Tibial artery (tissue), 4 donors: ENCODE measurements at regions not wholly inside any gene's neighbourhood (a gene's known extent, or its start where the extent isn't known, plus 50 kb on each side); places are given as distances from the start of the nearest gene placed in this dataset.

Experiments
- DNase-seq, 2 donors: peaks; one replicate each; pipeline ENCODE4 v3.0.0-alpha.2; 2019
- H3K27ac ChIP-seq, 2 donors: fragments of 200-600 bp; sonication (generic) in 1 of 2; 1 replicate in 1 of 2; 2 replicates in 1 of 2; pipeline ENCODE4 v1.5.1; 2018 to 2019; ENCODE audit warnings: mild to moderate bottlenecking in 1 of 2
- H3K27me3 ChIP-seq, 2 donors: fragments of 200-600 bp; sonication (generic) in 1 of 2; one replicate each; pipeline versions ENCODE4 v1.5.1 to v1.6.0; 2016 to 2019
- H3K36me3 ChIP-seq, 3 donors: fragments of 200-600 bp; sonication (generic) in 2 of 3; one replicate each; pipeline ENCODE4 v1.5.1; 2016 to 2019; ENCODE audit warnings: mild to moderate bottlenecking in 2 of 3
- H3K4me1 ChIP-seq, 4 donors: fragments of 200-600 bp; sonication (generic) in 2 of 4; 1 replicate in 3 of 4; 2 replicates in 1 of 4; pipeline ENCODE4 v1.5.1; 2016 to 2019
- H3K4me3 ChIP-seq, 2 donors: fragments of 200-600 bp; sonication (generic) in 1 of 2; 1 replicate in 1 of 2; 2 replicates in 1 of 2; pipeline ENCODE4 v1.5.1; 2018 to 2019; ENCODE audit warnings: mild to moderate bottlenecking in 2 of 2
- H3K9me3 ChIP-seq, 3 donors: fragments of 200-600 bp; sonication (generic) in 1 of 3; one replicate each; pipeline ENCODE4 v1.5.1; 2016 to 2019
- CTCF ChIP-seq, 2 experiments: fragments of 200-600 bp in 1 of 2; fragments of 450-650 bp in 1 of 2; IDR thresholded peaks; one replicate each; pipeline ENCODE4 v1.5.1; 2017 to 2019; ENCODE audit warnings: antibody characterized with exemption in 2 of 2, mild to moderate bottlenecking in 1 of 2, moderate library complexity in 1 of 2
- intact Hi-C: fragments of 100-400 bp; cut with DNase I; formaldehyde crosslinking; loops from one replicate; pipeline ENCODE4 v1.15.0; 2023; ENCODE audit warnings: low total_unique reads

GRCh38 chr12:61880186-61880585 is 380.0 kb upstream of the USP15 start:
- H3K9me3 ChIP-seq: no peaks in the 10 kb centered on the region
- no peak for DNase-seq
- no peak for TF ChIP-seq CTCF (IDR thresholded peaks at IDR 0.05)

GRCh38 chr12:61891632-61892031 is 368.6 kb upstream of the USP15 start:
- intact Hi-C loops: no loop called here
- no peak overlapping the region for H3K27ac ChIP-seq
- no peaks in the 10 kb centered on the region for H3K9me3 ChIP-seq
- no peak for TF ChIP-seq CTCF (IDR thresholded peaks at IDR 0.05)
- no peaks in the 10 kb centered on the region for H3K36me3 ChIP-seq
- H3K27me3 ChIP-seq: no peaks in the 10 kb centered on the region
- H3K4me3 ChIP-seq: no peak overlapping the region
- no peaks in the 10 kb centered on the region for H3K4me1 ChIP-seq
- DNase-seq: no peak

More at GRCh38 chr12:61880186-61880585, 380.0 kb upstream of the USP15 start:
- no peaks in the 10 kb centered on the region for H3K27me3 ChIP-seq
- H3K4me3 ChIP-seq: no peak overlapping the region
- H3K4me1 ChIP-seq: no peaks in the 10 kb centered on the region
- H3K27ac ChIP-seq: no peak overlapping the region
- no peaks in the 10 kb centered on the region for H3K36me3 ChIP-seq
- intact Hi-C loops: no loop called here

GRCh38 chr12:61894168-61894567 is 366.0 kb upstream of the USP15 start:
- Histone ChIP-seq H3K4me1 (no peaks in the 10 kb centered on the region), H3K9me3 (peaks cover 0 to 1% (median 0%) of the 10 kb centered on the region in 3 donors), H3K4me3 (no peak overlapping the region), H3K27me3 (no peaks in the 10 kb centered on the region), H3K36me3 (no peaks in the 10 kb centered on the region), H3K27ac (no peak overlapping the region)
- DNase-seq: no peak
- intact Hi-C loops: no loop called here
- no peak for TF ChIP-seq CTCF (IDR thresholded peaks at IDR 0.05)

GRCh38 chr12:61896436-61896835 is 363.8 kb upstream of the USP15 start:
- Histone ChIP-seq H3K36me3 (no peaks in the 10 kb centered on the region), H3K27ac (no peak overlapping the region), H3K4me1 (no peaks in the 10 kb centered on the region), H3K9me3 (peaks cover 0 to 3% (median 0%) of the 10 kb centered on the region in 3 donors), H3K27me3 (no peaks in the 10 kb centered on the region), H3K4me3 (no peak overlapping the region)
- no peak for TF ChIP-seq CTCF (IDR thresholded peaks at IDR 0.05)
- intact Hi-C loops: no loop called here
- DNase-seq: no peak

GRCh38 chr12:61902403-61902802 is 357.8 kb upstream of the USP15 start:
- no peaks in the 10 kb centered on the region for H3K27me3 ChIP-seq
- H3K36me3 ChIP-seq: no peaks in the 10 kb centered on the region
- H3K4me3 ChIP-seq: no peak overlapping the region
- intact Hi-C loops: no loop called here
- no peaks in the 10 kb centered on the region for H3K4me1 ChIP-seq
- peaks cover 0 to 3% (median 0%) of the 10 kb centered on the region in 3 donors for H3K9me3 ChIP-seq
- no peak for TF ChIP-seq CTCF (IDR thresholded peaks at IDR 0.05)
- no peak for DNase-seq
- H3K27ac ChIP-seq: no peak overlapping the region

GRCh38 chr12:61911113-61911512 is 349.1 kb upstream of the USP15 start:
- Histone ChIP-seq H3K9me3 (no peaks in the 10 kb centered on the region), H3K4me3 (no peak overlapping the region), H3K27ac (no peak overlapping the region), H3K36me3 (no peaks in the 10 kb centered on the region), H3K4me1 (no peaks in the 10 kb centered on the region), H3K27me3 (no peaks in the 10 kb centered on the region)
- intact Hi-C loops: no loop called here
- no peak for DNase-seq
- TF ChIP-seq CTCF (IDR thresholded peaks at IDR 0.05): no peak
